ENCODE measurements at regions not wholly inside any gene's neighbourhood (a gene's known extent, or its start where the extent isn't known, plus 50 kb on each side); places are given as distances from the start of the nearest gene placed in this dataset.
"Not testable (repeated sequence)": the region's sequence is repeated elsewhere in the genome, so short reads cannot be mapped to it uniquely, and the experiment has no call there.

DNA sequence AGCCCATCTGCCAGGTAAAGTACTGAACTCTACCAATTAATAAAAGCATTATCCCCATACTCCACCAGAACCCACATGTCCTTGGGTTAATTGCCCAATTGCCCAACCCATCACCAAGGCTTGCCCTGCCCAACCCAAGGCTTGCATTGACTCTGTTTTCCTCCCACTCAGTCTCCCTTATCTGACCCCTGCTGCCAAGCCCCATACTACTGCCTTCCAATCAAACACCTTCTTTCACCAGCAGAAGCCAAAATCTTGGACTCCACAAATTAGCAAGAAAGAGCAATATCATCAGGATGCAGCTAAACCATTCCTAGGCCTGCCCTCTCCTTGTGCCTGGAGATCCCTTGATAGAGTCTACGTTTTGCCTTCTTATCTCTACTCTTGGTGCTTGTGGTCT is 602.9 kb downstream of the NTRK3 start:
- no peak for TF ChIP-seq CBX2 (IDR thresholded peaks at IDR 0.05; ENCODE audit: borderline replicate concordance, low read depth)
- no peak for TF ChIP-seq GATA3 (IDR thresholded peaks at IDR 0.05; ENCODE audit: borderline replicate concordance)
- TF ChIP-seq, protein P1, sequence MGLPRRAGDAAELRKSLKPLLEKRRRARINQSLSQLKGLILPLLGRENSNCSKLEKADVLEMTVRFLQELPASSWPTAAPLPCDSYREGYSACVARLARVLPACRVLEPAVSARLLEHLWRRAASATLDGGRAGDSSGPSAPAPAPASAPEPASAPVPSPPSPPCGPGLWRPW (IDR thresholded peaks at IDR 0.05), result no peak
- TF ChIP-seq NR3C1 (IDR thresholded peaks at IDR 0.05), result no peak
- TF ChIP-seq NFE2L2 (conservative IDR thresholded peaks at IDR 0.05; ENCODE audit: low read length), result no peak
- no peak for TF ChIP-seq HOXB5 (CRISPR knock-in tag; IDR thresholded peaks at IDR 0.05)
- no peak for TF ChIP-seq EHF (CRISPR knock-in tag; IDR thresholded peaks at IDR 0.05)
- WGBS (ENCODE audit: missing lambda C conversion rate), result 21% methylated on average over 1 of the region's 1 CpG
- CTCF ChIA-PET, result no interaction called here
- peaks cover 6% of the 10 kb centered on the region; the same call in 2 of the 3 replicates for H3K4me1 ChIP-seq
- H3K4me2 ChIP-seq, result no peak overlapping the region
- FAIRE-seq (no peak), ATAC-seq (no peak), DNase-seq (ENCODE audit: low read depth in 1 of 2, low spot score in 1 of 2) (no peak)
- H3K4me3 ChIP-seq, result no peak overlapping the region
- POLR2A ChIA-PET, result no interaction called here
- no peaks in the 10 kb centered on the region for H3K9me3 ChIP-seq
- no peak overlapping the region for H3K27ac ChIP-seq

DNA sequence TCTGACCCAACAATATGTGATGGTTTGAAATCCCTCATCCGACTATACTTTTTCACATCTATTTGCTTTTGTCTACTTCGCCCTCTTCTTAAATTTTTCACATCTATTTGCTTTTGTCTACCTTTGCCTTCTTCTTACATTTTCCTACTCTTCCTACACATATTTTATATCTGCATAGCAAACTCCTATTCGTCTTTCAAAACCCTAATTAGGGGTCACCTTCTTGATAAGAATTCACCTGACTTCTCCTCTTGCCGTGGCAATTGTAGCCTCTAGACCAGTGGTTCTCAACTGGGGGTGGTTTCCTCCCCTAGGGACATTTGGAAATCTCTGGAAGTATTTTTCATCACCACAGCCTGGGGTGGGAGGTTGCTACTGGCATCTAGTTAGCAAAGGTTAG is 607.4 kb downstream of the NTRK3 start:
- no peak for ATAC-seq
- H3K4me3 ChIP-seq, result no peak overlapping the region

DNA sequence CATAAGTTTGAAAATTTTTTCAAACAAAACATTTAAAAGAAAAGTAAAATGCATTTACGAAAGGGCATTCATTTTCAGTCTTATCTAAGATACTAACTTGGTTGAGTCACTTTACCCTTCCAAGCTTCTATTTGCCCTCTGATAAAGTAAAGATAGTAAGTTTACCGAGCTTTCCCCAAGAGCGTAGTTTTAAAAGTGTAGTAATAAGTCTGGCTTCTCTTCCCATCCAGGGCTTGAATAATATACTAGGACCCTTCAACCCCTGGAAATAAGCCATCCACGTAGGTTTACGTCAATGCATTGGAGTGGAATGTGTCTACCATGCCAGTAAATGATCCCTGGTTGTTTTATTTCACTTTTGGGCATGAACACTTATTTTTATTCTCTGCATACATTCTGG is 608.3 kb downstream of the NTRK3 start:
- POLR2A ChIA-PET, result no interaction called here
- H3K4me2 ChIP-seq, result peak overlapping the region; percentile 46
- peak overlapping the region in 1 of 2 experiments; percentile 66; a peak in 3 of 6 replicates for H3K27ac ChIP-seq
- H3K9me3 ChIP-seq, result no peaks in the 10 kb centered on the region
- ATAC-seq (peak; percentile 54 to 84; a peak in 4 of 6 replicates), DNase-seq (ENCODE audit: low read depth in 1 of 2, low spot score in 1 of 2) (peak in 1 of 2 experiments; percentile 57), FAIRE-seq (no peak)
- TF ChIP-seq JUNB (IDR thresholded peaks at IDR 0.05) (peak; percentile 51; the same call in 1 of the 2 replicates), JUN (IDR thresholded peaks at IDR 0.05) (no peak), RAD21 (conservative IDR thresholded peaks at IDR 0.05 in 1 of 2, IDR thresholded peaks at IDR 0.05 in 1 of 2) (0 out of 5 replicates have a peak, but pooled peaks of 1 of the 2 experiments have one; percentile 17), GATA3 (IDR thresholded peaks at IDR 0.05; ENCODE audit: borderline replicate concordance) (0 out of 2 replicates have a peak, but pooled peaks have one; percentile 28), EP300 (IDR thresholded peaks at IDR 0.05) (peak in 1 of 2 experiments; percentile 53; a peak in 1 of 5 replicates)
- CTCF ChIA-PET, result no interaction called here
- no peak overlapping the region for H3K4me3 ChIP-seq
- 6% methylated on average over 5 of the region's 5 CpGs for WGBS (ENCODE audit: missing lambda C conversion rate)
- H3K4me1 ChIP-seq, result peaks cover 8% of the 10 kb centered on the region; the same call in 2 of the 3 replicates

More for the DNA sequence above, 607.4 kb downstream of the NTRK3 start:
- no peak for DNase-seq (ENCODE audit: low read depth in 1 of 2, low spot score in 1 of 2)
- CTCF ChIA-PET, result no interaction called here
- POLR2A ChIA-PET, result no interaction called here
- peaks cover 8% of the 10 kb centered on the region; the same call in 2 of the 3 replicates for H3K4me1 ChIP-seq
- no peak overlapping the region for H3K4me2 ChIP-seq
- H3K9me3 ChIP-seq, result no peaks in the 10 kb centered on the region
- WGBS (ENCODE audit: missing lambda C conversion rate), result 45% methylated on average over 4 of the region's 4 CpGs
- FAIRE-seq, result no peak
- H3K27ac ChIP-seq, result peak overlapping the region; percentile 49 to 66; a peak in 5 of 6 replicates
- no peak for TF ChIP-seq MAZ (IDR thresholded peaks at IDR 0.05; ENCODE audit: borderline replicate concordance, low read depth, low read length)
- TF ChIP-seq POLR2A (IDR thresholded peaks at IDR 0.05; ENCODE audit: low read length), result no peak
- TF ChIP-seq EP300 (IDR thresholded peaks at IDR 0.05), result no peak
- no peak for TF ChIP-seq ZC3H11A (IDR thresholded peaks at IDR 0.05)
- TF ChIP-seq GATA3 (IDR thresholded peaks at IDR 0.05; ENCODE audit: borderline replicate concordance), result no peak
- TF ChIP-seq TP53 (CRISPR knock-in tag; IDR thresholded peaks at IDR 0.05), result no peak

DNA sequence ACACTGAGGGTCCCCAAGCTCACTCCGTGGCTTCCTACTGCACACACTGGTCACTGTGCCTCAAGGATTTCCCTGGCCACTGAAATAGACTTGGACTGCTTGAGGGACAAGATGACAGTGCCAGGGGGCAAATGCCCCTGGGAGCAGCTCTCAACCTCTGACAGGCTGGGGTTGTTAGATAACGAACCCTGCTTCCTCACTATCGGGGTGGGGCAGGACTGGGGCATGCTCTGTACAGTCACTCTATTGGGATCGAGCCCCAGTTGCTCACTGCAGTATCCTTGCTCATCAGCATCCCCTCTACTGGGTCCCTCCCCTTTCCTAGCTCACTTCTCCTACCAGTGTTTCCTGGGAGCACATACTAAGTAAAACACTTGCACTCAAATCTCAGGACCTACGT is 610.8 kb downstream of the NTRK3 start:
- Histone ChIP-seq H3K27ac (no peak overlapping the region), H3K4me1 (peaks cover 8% of the 10 kb centered on the region; the same call in 2 of the 3 replicates), H3K9me3 (no peaks in the 10 kb centered on the region), H3K4me3 (no peak overlapping the region), H3K4me2 (no peak overlapping the region)
- WGBS (ENCODE audit: missing lambda C conversion rate), result 13% methylated on average over 5 of the region's 5 CpGs
- FAIRE-seq, result no peak
- ChIA-PET POLR2A (no interaction called here), CTCF (interaction anchor here (0.8 to 1.1 kb wide), 2 partner anchors 15 to 612 kb away, joined by 3 to 4 read pairs; no protein-coding TSS in a partner anchor)
- DNase-seq (ENCODE audit: low read depth in 1 of 2, low spot score in 1 of 2), result no peak
- TF ChIP-seq, protein P2, sequence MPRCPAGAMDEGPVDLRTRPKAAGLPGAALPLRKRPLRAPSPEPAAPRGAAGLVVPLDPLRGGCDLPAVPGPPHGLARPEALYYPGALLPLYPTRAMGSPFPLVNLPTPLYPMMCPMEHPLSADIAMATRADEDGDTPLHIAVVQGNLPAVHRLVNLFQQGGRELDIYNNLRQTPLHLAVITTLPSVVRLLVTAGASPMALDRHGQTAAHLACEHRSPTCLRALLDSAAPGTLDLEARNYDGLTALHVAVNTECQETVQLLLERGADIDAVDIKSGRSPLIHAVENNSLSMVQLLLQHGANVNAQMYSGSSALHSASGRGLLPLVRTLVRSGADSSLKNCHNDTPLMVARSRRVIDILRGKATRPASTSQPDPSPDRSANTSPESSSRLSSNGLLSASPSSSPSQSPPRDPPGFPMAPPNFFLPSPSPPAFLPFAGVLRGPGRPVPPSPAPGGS (IDR thresholded peaks at IDR 0.05), result no peak
- no peak for TF ChIP-seq RCOR1 (IDR thresholded peaks at IDR 0.05; ENCODE audit: low read depth, low read length)
- TF ChIP-seq TFCP2L1 (CRISPR knock-in tag; IDR thresholded peaks at IDR 0.05), result no peak
- TF ChIP-seq NR3C1 (IDR thresholded peaks at IDR 0.05), result no peak
- TF ChIP-seq RARB (CRISPR knock-in tag; IDR thresholded peaks at IDR 0.05), result no peak
- no peak for TF ChIP-seq FOSL2 (IDR thresholded peaks at IDR 0.05)
- no peak for TF ChIP-seq FOSL2 (CRISPR knock-in tag; IDR thresholded peaks at IDR 0.05)
- no peak for TF ChIP-seq CBX8 (IDR thresholded peaks at IDR 0.05)
- no peak for TF ChIP-seq KDM1A (IDR thresholded peaks at IDR 0.05; ENCODE audit: low read depth)
- no peak for TF ChIP-seq CHD2 (IDR thresholded peaks at IDR 0.05; ENCODE audit: low read length, partially characterized antibody)
- no peak for ATAC-seq

DNA sequence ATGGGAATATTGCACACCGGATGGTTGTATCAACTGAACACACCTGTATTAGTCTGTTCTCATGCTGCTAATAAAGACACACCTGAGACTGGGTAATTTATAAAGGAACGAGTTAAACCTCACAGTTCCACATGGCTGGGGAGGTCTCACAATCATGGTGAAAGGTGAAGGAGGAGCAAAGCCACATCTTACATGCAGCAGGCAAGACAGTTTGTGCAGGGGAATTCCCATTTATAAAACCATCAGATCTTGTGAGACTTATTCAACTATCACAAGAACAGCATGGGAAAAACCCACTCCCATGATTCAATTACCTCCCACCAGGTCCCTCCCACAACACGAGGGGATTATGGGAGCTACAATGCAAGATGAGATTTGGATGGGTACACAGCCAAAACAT is 613.5 kb downstream of the NTRK3 start:
- CTCF ChIA-PET; ATAC-seq; DNase-seq (ENCODE audit: low read depth in 1 of 2, low spot score in 1 of 2); H3K9me3 ChIP-seq; FAIRE-seq; H3K4me3 ChIP-seq; H3K27ac ChIP-seq; H3K4me1 ChIP-seq; H3K4me2 ChIP-seq; POLR2A ChIA-PET: not testable (repeated sequence)
- 17% methylated on average over 3 of the region's 3 CpGs for WGBS (ENCODE audit: missing lambda C conversion rate)
